Activated CD8-positive, alpha-beta T cell treated with anti-CD3 and anti-CD28 coated beads, Interleukin-2, amount 10 ng/mL, durations not matched to agents 7 days and 5 days (primary cell): ENCODE measurements at regions not wholly inside any gene's neighbourhood (a gene's known extent, or its start where the extent isn't known, plus 50 kb on each side); places are given as distances from the start of the nearest gene placed in this dataset.

Experiments
- ATAC-seq: fragments of 150-1000 bp; cut with Tn5 transposase; one replicate; pipeline ENCODE4 v1.10.0; 2021; ENCODE audit warnings: moderate library complexity
- CTCF ChIA-PET: fragments of 350-600 bp; sonication (Branson Sonifier 250); formaldehyde crosslinking; loops from one replicate; lab custom pipeline; 2021; ENCODE audit warnings: antibody characterized with exemption; lab: Charles Lee
- POLR2A ChIA-PET: fragments of 350-600 bp; sonication (Branson Sonifier 250); formaldehyde crosslinking; loops from one replicate; lab custom pipeline; 2021; ENCODE audit warnings: antibody characterized with exemption; lab: Charles Lee
- DNase-seq: peaks from one replicate; pipeline ENCODE4 v3.0.0-alpha.2; 2020
- H3K27ac Mint-ChIP-seq: one replicate; pipeline ENCODE4 v1.8.0; 2021; ENCODE audit warnings: mild to moderate bottlenecking, mixed read lengths
- H3K27me3 Mint-ChIP-seq: one replicate; pipeline ENCODE4 v1.8.0; 2021; ENCODE audit warnings: low read depth, mixed read lengths
- H3K36me3 Mint-ChIP-seq: one replicate; pipeline ENCODE4 v1.8.0; 2021; ENCODE audit warnings: low read depth, mixed read lengths
- H3K4me1 Mint-ChIP-seq: one replicate; pipeline ENCODE4 v1.8.0; 2021; ENCODE audit warnings: low read depth, mixed read lengths
- H3K4me3 Mint-ChIP-seq: one replicate; pipeline ENCODE4 v1.8.0; 2021; ENCODE audit warnings: mild to moderate bottlenecking, mixed read lengths
- H3K9me3 Mint-ChIP-seq: one replicate; pipeline ENCODE4 v1.8.0; 2022; ENCODE audit warnings: mixed read lengths; ENCODE audit not compliant: insufficient read depth

DNA sequence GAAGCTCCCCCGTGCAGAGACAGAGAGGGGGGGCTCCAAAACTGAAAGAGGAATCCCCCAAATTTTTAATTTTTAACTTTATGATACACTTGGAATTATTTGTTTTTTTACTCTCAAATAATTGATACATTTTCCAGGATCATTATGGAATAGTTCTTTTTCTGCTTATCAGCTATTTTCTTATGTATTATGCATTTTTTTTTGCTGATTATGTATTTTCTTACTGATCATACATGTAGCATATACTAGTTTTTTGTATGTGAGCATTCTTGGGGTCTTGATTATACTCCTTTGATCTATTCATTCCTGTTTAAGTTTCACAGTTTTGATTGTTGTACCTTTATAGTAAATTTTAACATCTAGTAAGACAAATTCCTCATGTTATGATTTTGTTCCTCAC is 55.5 kb upstream of the LDHB start:
- POLR2A ChIA-PET = no interaction called here
- CTCF ChIA-PET = no interaction called here
- no peaks in the 10 kb centered on the region for H3K36me3 Mint-ChIP-seq
- no peaks in the 10 kb centered on the region for H3K4me1 Mint-ChIP-seq
- DNase-seq (no peak), ATAC-seq (no peak)
- no peak overlapping the region for H3K4me3 Mint-ChIP-seq
- H3K27ac Mint-ChIP-seq = no peak overlapping the region
- no peaks in the 10 kb centered on the region for H3K9me3 Mint-ChIP-seq
- H3K27me3 Mint-ChIP-seq = peaks cover 6% of the 10 kb centered on the region

DNA sequence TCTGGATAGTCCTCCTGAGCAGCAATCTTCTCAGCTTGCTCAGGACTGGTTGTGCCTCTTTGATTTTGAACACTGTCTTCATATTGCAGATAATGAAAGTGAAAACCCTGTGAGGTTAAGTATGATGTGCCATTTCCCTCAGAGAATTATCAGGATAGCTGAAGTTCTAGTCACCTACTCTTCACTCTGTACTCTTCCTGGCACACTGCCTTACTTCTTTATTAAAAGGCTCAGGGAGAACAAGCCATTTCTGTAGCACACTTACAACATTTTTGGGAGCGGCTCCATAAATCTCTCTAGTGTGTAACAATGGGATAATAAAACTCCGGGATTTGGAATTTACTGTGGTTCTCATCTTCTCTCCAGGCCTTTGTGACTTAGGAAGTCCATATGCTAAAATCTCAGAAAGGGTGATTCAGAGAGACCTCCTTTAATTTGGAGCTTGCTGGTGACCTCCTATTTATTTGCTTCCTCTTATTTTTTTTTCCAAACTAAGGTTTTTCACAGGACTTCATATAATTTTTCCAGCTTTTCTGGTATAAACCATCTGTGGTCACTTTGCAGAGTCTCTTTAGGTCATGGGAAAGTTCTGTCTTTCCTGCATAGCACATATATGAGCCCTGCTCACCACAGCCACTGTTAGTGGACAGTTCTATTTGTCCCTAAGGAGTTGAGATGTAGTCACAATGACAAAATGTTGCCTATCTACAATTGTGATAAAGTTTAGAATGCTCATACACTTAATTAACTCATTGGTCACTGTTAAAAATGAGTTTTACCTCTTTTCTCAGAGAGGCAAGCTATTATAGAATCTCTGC is 53.5 kb upstream of the LDHB start:
- Mint-ChIP-seq H3K36me3 (no peaks in the 10 kb centered on the region), H3K4me3 (no peak overlapping the region), H3K27ac (no peak overlapping the region), H3K9me3 (no peaks in the 10 kb centered on the region), H3K27me3 (peaks cover 6% of the 10 kb centered on the region), H3K4me1 (no peaks in the 10 kb centered on the region)
- CTCF ChIA-PET = interaction anchor here (1.0 to 3.1 kb wide), 3 partner anchors 13 to 17 kb away, joined by 3 to 22 read pairs (median 3); no protein-coding TSS in a partner anchor
- POLR2A ChIA-PET = no interaction called here
- ATAC-seq (no peak), DNase-seq (no peak)
